Muscle layer of colon (tissue), 2 donors: ENCODE measurements at regions not wholly inside any gene's neighbourhood (a gene's known extent, or its start where the extent isn't known, plus 50 kb on each side); places are given as distances from the start of the nearest gene placed in this dataset.

Experiments
- H3K27ac ChIP-seq: one replicate; pipeline ENCODE4 v1.7.0; 2013; ENCODE audit warnings: low read depth, mild to moderate bottlenecking, low read length, moderate library complexity
- H3K27me3 ChIP-seq, 2 donors: one replicate each; pipeline ENCODE4 v1.7.0; 2013; ENCODE audit warnings: low read length in 2 of 2, mild to moderate bottlenecking in 2 of 2; ENCODE audit not compliant: insufficient read depth in 2 of 2, control insufficient read depth in 1 of 2
- H3K36me3 ChIP-seq: one replicate; pipeline ENCODE4 v1.7.0; 2013; ENCODE audit warnings: mild to moderate bottlenecking, low read length; ENCODE audit not compliant: insufficient read depth
- H3K4me1 ChIP-seq: one replicate; pipeline ENCODE4 v1.7.0; 2013; ENCODE audit warnings: mild to moderate bottlenecking, low read length; ENCODE audit not compliant: insufficient read depth
- H3K4me3 ChIP-seq, 2 donors: one replicate each; pipeline ENCODE4 v1.7.0; 2013; ENCODE audit warnings: low read length in 2 of 2, low read depth in 1 of 2, mild to moderate bottlenecking in 1 of 2, moderate library complexity in 1 of 2
- H3K9ac ChIP-seq: one replicate; pipeline ENCODE4 v1.7.0; 2013; ENCODE audit warnings: low read length
- H3K9me3 ChIP-seq: one replicate; pipeline ENCODE4 v1.7.0; 2013; ENCODE audit warnings: mild to moderate bottlenecking, low read length
- donor health status: abdominal sarcoma.
- donor health status: Adenocarcinoma of cecum.

GRCh38 chr12:132439333-132439904 lies 50.5 kb upstream of the FBRSL1 start:
- no peaks in the 10 kb centered on the region for H3K4me1 ChIP-seq
- peaks cover 0 to 5% of the 10 kb centered on the region in 2 donors for H3K27me3 ChIP-seq
- H3K36me3 ChIP-seq, result no peaks in the 10 kb centered on the region
- no peak overlapping the region for H3K27ac ChIP-seq
- no peak overlapping the region for H3K4me3 ChIP-seq
- H3K9ac ChIP-seq, result no peak overlapping the region
- no peaks in the 10 kb centered on the region for H3K9me3 ChIP-seq

GRCh38 chr12:132438726-132439125 lies 51.2 kb upstream of the FBRSL1 start:
- H3K36me3 ChIP-seq, result no peaks in the 10 kb centered on the region
- H3K4me1 ChIP-seq, result no peaks in the 10 kb centered on the region
- no peak overlapping the region for H3K27ac ChIP-seq
- no peaks in the 10 kb centered on the region for H3K9me3 ChIP-seq
- no peak overlapping the region for H3K9ac ChIP-seq
- peaks cover 0 to 6% of the 10 kb centered on the region in 2 donors for H3K27me3 ChIP-seq
- no peak overlapping the region for H3K4me3 ChIP-seq

- no peak overlapping the region for H3K27ac ChIP-seq
- no peaks in the 10 kb centered on the region for H3K36me3 ChIP-seq
- H3K4me1 ChIP-seq, result no peaks in the 10 kb centered on the region
- H3K9ac ChIP-seq, result no peak overlapping the region
- no peak overlapping the region for H3K4me3 ChIP-seq
- H3K9me3 ChIP-seq, result no peaks in the 10 kb centered on the region
- peaks cover 0 to 9% of the 10 kb centered on the region in 2 donors for H3K27me3 ChIP-seq
Observed at GRCh38 chr12:132437943-132438700, 51.8 kb upstream of the FBRSL1 start.

- Histone ChIP-seq H3K9me3 (no peaks in the 10 kb centered on the region), H3K4me1 (no peaks in the 10 kb centered on the region), H3K27me3 (peaks cover 0 to 9% of the 10 kb centered on the region in 2 donors), H3K36me3 (no peaks in the 10 kb centered on the region), H3K9ac (no peak overlapping the region), H3K27ac (no peak overlapping the region), H3K4me3 (no peak overlapping the region)
Observed at GRCh38 chr12:132437252-132437932, 52.6 kb upstream of the FBRSL1 start.

GRCh38 chr12:132436791-132437251 lies 53.1 kb upstream of the FBRSL1 start:
- Histone ChIP-seq H3K27ac (no peak overlapping the region), H3K36me3 (no peaks in the 10 kb centered on the region), H3K9me3 (no peaks in the 10 kb centered on the region), H3K4me3 (no peak overlapping the region), H3K9ac (no peak overlapping the region), H3K27me3 (peaks cover 0 to 12% of the 10 kb centered on the region in 2 donors), H3K4me1 (no peaks in the 10 kb centered on the region)

- Histone ChIP-seq H3K9me3 (no peaks in the 10 kb centered on the region), H3K4me3 (no peak overlapping the region), H3K27ac (no peak overlapping the region), H3K9ac (no peak overlapping the region), H3K36me3 (no peaks in the 10 kb centered on the region), H3K27me3 (peaks cover 0 to 16% of the 10 kb centered on the region in 2 donors), H3K4me1 (no peaks in the 10 kb centered on the region)
Observed at GRCh38 chr12:132435486-132436187, 54.3 kb upstream of the FBRSL1 start.

- Histone ChIP-seq H3K9ac (no peak overlapping the region), H3K4me1 (peaks cover 11% of the 10 kb centered on the region), H3K27ac (no peak overlapping the region), H3K4me3 (no peak overlapping the region), H3K9me3 (no peaks in the 10 kb centered on the region), H3K27me3 (peaks cover 0 to 31% of the 10 kb centered on the region in 2 donors), H3K36me3 (no peaks in the 10 kb centered on the region)
Observed at GRCh38 chr12:132433641-132434395, 56.1 kb upstream of the FBRSL1 start.

GRCh38 chr12:132432721-132433577 lies 57.0 kb upstream of the FBRSL1 start:
- Histone ChIP-seq H3K4me1 (peaks cover 11% of the 10 kb centered on the region), H3K9ac (no peak overlapping the region), H3K4me3 (no peak overlapping the region), H3K27ac (no peak overlapping the region), H3K36me3 (no peaks in the 10 kb centered on the region), H3K27me3 (peaks cover 0 to 37% of the 10 kb centered on the region in 2 donors), H3K9me3 (no peaks in the 10 kb centered on the region)

- Histone ChIP-seq H3K4me3 (no peak overlapping the region), H3K4me1 (peaks cover 11% of the 10 kb centered on the region), H3K9ac (no peak overlapping the region), H3K27ac (no peak overlapping the region), H3K27me3 (peaks cover 0 to 37% of the 10 kb centered on the region in 2 donors), H3K9me3 (no peaks in the 10 kb centered on the region), H3K36me3 (no peaks in the 10 kb centered on the region)
Observed at GRCh38 chr12:132432126-132432705, 57.7 kb upstream of the FBRSL1 start.
